MM.1S (cell line): ENCODE measurements at regions not wholly inside any gene's neighbourhood (a gene's known extent, or its start where the extent isn't known, plus 50 kb on each side); places are given as distances from the start of the nearest gene placed in this dataset.

Experiments used
- EZH2 ChIP-seq: fragments of 300-600 bp; sonication (generic); optimal IDR thresholded peaks from 2 replicates; pipeline ENCODE3; 2017; ENCODE audit warnings: low read depth, mild to moderate bottlenecking, antibody characterized with exemption, low read length, mixed read lengths
- TF ChIP-seq, protein P1 (sequence below): fragments of 300-600 bp; sonication (generic); IDR thresholded peaks from 2 replicates; pipeline ENCODE4 v1.5.1; 2016; ENCODE audit warnings: antibody characterized with exemption, low read length, mixed read lengths

DNA sequence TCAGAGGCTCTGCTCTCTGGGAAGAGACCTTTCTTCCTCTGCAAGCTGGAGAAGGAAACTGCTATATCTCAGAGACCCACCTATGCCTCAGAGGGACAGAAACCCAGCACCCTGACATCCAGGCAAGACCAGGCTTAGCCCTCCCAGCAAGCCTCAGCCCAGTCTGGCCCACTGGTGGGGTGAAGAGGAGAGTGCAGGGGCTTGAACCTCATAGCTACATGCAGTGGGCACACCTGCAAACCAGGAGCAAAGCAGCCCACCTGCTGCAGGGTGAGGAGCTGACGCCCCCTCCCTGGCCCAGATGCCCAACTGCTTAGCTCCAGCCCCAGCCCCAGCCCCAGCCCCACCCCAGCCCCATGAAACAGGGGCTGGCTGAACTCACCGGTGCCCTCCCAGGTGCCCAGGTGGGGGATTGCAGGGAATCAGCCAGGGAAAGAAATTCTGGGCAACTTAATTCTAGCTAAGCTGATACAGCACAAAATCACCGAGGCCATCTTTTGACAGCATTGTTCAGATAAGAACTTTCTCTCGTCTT is 246.8 kb downstream of the BUD13 start:
- TF ChIP-seq, protein P1, sequence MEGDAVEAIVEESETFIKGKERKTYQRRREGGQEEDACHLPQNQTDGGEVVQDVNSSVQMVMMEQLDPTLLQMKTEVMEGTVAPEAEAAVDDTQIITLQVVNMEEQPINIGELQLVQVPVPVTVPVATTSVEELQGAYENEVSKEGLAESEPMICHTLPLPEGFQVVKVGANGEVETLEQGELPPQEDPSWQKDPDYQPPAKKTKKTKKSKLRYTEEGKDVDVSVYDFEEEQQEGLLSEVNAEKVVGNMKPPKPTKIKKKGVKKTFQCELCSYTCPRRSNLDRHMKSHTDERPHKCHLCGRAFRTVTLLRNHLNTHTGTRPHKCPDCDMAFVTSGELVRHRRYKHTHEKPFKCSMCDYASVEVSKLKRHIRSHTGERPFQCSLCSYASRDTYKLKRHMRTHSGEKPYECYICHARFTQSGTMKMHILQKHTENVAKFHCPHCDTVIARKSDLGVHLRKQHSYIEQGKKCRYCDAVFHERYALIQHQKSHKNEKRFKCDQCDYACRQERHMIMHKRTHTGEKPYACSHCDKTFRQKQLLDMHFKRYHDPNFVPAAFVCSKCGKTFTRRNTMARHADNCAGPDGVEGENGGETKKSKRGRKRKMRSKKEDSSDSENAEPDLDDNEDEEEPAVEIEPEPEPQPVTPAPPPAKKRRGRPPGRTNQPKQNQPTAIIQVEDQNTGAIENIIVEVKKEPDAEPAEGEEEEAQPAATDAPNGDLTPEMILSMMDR = no peak
- TF ChIP-seq EZH2 = no peak
